H1 (cell line): ENCODE measurements at regions not wholly inside any gene's neighbourhood (a gene's known extent, or its start where the extent isn't known, plus 50 kb on each side); places are given as distances from the start of the nearest gene placed in this dataset.

Source experiments
- GTF2F1 ChIP-seq: IDR thresholded peaks from 2 replicates; pipeline ENCODE4 v1.6.1; 2012; ENCODE audit warnings: low read depth, low read length, improper control_type of control experiment, borderline replicate concordance
- TF ChIP-seq, protein P1 (sequence below): fragments of 300-600 bp; sonication (generic); IDR thresholded peaks from 2 replicates; pipeline ENCODE4 v1.7.1; 2012; ENCODE audit warnings: low read length, moderate library complexity, mild to moderate bottlenecking, inconsistent platforms; ENCODE audit not compliant: insufficient replicate concordance

GRCh38 chr17:72535779-72536178 lies 415.0 kb downstream of the SOX9 start (continued):
- TF ChIP-seq, protein P1, sequence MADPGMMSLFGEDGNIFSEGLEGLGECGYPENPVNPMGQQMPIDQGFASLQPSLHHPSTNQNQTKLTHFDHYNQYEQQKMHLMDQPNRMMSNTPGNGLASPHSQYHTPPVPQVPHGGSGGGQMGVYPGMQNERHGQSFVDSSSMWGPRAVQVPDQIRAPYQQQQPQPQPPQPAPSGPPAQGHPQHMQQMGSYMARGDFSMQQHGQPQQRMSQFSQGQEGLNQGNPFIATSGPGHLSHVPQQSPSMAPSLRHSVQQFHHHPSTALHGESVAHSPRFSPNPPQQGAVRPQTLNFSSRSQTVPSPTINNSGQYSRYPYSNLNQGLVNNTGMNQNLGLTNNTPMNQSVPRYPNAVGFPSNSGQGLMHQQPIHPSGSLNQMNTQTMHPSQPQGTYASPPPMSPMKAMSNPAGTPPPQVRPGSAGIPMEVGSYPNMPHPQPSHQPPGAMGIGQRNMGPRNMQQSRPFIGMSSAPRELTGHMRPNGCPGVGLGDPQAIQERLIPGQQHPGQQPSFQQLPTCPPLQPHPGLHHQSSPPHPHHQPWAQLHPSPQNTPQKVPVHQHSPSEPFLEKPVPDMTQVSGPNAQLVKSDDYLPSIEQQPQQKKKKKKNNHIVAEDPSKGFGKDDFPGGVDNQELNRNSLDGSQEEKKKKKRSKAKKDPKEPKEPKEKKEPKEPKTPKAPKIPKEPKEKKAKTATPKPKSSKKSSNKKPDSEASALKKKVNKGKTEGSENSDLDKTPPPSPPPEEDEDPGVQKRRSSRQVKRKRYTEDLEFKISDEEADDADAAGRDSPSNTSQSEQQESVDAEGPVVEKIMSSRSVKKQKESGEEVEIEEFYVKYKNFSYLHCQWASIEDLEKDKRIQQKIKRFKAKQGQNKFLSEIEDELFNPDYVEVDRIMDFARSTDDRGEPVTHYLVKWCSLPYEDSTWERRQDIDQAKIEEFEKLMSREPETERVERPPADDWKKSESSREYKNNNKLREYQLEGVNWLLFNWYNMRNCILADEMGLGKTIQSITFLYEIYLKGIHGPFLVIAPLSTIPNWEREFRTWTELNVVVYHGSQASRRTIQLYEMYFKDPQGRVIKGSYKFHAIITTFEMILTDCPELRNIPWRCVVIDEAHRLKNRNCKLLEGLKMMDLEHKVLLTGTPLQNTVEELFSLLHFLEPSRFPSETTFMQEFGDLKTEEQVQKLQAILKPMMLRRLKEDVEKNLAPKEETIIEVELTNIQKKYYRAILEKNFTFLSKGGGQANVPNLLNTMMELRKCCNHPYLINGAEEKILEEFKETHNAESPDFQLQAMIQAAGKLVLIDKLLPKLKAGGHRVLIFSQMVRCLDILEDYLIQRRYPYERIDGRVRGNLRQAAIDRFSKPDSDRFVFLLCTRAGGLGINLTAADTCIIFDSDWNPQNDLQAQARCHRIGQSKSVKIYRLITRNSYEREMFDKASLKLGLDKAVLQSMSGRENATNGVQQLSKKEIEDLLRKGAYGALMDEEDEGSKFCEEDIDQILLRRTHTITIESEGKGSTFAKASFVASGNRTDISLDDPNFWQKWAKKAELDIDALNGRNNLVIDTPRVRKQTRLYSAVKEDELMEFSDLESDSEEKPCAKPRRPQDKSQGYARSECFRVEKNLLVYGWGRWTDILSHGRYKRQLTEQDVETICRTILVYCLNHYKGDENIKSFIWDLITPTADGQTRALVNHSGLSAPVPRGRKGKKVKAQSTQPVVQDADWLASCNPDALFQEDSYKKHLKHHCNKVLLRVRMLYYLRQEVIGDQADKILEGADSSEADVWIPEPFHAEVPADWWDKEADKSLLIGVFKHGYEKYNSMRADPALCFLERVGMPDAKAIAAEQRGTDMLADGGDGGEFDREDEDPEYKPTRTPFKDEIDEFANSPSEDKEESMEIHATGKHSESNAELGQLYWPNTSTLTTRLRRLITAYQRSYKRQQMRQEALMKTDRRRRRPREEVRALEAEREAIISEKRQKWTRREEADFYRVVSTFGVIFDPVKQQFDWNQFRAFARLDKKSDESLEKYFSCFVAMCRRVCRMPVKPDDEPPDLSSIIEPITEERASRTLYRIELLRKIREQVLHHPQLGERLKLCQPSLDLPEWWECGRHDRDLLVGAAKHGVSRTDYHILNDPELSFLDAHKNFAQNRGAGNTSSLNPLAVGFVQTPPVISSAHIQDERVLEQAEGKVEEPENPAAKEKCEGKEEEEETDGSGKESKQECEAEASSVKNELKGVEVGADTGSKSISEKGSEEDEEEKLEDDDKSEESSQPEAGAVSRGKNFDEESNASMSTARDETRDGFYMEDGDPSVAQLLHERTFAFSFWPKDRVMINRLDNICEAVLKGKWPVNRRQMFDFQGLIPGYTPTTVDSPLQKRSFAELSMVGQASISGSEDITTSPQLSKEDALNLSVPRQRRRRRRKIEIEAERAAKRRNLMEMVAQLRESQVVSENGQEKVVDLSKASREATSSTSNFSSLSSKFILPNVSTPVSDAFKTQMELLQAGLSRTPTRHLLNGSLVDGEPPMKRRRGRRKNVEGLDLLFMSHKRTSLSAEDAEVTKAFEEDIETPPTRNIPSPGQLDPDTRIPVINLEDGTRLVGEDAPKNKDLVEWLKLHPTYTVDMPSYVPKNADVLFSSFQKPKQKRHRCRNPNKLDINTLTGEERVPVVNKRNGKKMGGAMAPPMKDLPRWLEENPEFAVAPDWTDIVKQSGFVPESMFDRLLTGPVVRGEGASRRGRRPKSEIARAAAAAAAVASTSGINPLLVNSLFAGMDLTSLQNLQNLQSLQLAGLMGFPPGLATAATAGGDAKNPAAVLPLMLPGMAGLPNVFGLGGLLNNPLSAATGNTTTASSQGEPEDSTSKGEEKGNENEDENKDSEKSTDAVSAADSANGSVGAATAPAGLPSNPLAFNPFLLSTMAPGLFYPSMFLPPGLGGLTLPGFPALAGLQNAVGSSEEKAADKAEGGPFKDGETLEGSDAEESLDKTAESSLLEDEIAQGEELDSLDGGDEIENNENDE: no peak
- TF ChIP-seq GTF2F1: no peak
